Loucy (cell line): ENCODE measurements at regions not wholly inside any gene's neighbourhood (a gene's known extent, or its start where the extent isn't known, plus 50 kb on each side); places are given as distances from the start of the nearest gene placed in this dataset.

ENCODE experiments used
- EZH2phosphoT487 ChIP-seq: fragments of 200-600 bp; IDR thresholded peaks from 2 replicates; pipeline ENCODE4 v1.6.1; 2018; ENCODE audit warnings: antibody characterized with exemption, mild to moderate bottlenecking, moderate library complexity, borderline replicate concordance
- TF ChIP-seq, protein P1 (sequence below): fragments of 200-600 bp; sonication (generic); conservative IDR thresholded peaks from 2 replicates; pipeline ENCODE4 v1.5.1; 2014; ENCODE audit warnings: mild to moderate bottlenecking, antibody characterized with exemption, low read length

DNA sequence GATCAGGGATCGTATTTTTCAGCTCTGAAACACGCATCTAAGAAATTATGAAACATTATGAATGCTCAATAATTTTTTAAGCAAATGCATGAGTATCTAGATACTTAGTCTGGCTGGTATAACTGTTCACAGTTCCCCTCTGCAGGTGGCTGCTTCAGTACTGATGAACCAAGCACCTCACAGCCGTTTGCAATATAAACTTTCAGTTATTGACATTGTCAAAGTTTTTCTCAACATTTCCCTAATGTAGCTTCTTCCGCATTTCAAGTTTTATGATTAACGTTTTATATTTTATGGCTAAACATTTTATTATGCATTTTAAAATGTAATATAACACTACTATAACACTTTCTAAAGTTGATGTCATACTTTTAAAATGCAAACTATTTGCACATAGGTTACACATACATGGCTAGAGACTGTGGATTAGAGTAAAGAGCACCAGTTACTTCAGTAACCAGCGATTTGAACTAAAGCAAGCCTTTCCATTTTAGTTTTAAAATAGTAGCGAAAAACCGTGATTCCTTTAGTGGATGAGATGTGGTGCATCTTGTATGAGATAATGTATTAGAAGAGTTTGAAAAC, 495.4 kb downstream of the XIRP2 start:
- TF ChIP-seq, protein P1, sequence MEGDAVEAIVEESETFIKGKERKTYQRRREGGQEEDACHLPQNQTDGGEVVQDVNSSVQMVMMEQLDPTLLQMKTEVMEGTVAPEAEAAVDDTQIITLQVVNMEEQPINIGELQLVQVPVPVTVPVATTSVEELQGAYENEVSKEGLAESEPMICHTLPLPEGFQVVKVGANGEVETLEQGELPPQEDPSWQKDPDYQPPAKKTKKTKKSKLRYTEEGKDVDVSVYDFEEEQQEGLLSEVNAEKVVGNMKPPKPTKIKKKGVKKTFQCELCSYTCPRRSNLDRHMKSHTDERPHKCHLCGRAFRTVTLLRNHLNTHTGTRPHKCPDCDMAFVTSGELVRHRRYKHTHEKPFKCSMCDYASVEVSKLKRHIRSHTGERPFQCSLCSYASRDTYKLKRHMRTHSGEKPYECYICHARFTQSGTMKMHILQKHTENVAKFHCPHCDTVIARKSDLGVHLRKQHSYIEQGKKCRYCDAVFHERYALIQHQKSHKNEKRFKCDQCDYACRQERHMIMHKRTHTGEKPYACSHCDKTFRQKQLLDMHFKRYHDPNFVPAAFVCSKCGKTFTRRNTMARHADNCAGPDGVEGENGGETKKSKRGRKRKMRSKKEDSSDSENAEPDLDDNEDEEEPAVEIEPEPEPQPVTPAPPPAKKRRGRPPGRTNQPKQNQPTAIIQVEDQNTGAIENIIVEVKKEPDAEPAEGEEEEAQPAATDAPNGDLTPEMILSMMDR, result no peak
- TF ChIP-seq EZH2phosphoT487, result no peak
